ENCODE measurements at regions not wholly inside any gene's neighbourhood (a gene's known extent, or its start where the extent isn't known, plus 50 kb on each side); places are given as distances from the start of the nearest gene placed in this dataset.

DNA sequence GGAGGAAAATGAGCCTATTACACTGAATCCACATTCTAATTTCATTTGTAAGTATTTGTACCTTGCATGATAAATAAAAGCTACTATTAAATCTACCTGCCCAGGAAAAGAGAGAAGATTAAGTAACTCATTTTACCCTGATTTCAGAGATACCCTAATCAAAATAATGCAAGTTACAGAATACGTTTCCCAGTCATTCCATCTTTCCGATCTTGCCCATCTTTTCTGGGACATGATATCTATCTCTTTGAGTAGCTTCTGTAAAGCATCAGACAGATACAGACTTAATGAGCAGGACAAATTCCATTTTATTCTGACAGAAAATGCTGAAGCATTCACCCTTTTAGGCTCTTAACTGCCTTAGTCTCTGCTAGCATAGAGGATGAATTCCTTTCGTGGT, 56.6 kb downstream of the SPRY2 start:
- Histone ChIP-seq H3K9me3 (ENCODE audit: control insufficient read depth, low read depth, low read length) (no peaks in the 10 kb centered on the region), H3K9me1 (ENCODE audit: control insufficient read depth, extremely low read depth, insufficient read depth, low read length) (no peaks in the 10 kb centered on the region), H3K4me2 (ENCODE audit: control insufficient read depth, extremely low read depth, insufficient read depth, low read depth, low read length) (no peak overlapping the region), H3K4me3 (ENCODE audit: control insufficient read depth in 2 of 3, extremely low read depth in 1 of 3, insufficient read depth in 2 of 3, low read depth in 1 of 3, low read length in 3 of 3) (no peak overlapping the region), H3K9ac (ENCODE audit: control insufficient read depth, extremely low read depth, insufficient read depth, low read length) (no peak overlapping the region), H3K27ac (ENCODE audit: control insufficient read depth, insufficient read depth, low read length) (no peak overlapping the region), H3K36me3 (ENCODE audit: control insufficient read depth in 2 of 2, extremely low read depth in 1 of 2, insufficient read depth in 2 of 2, low read length in 2 of 2) (no peaks in the 10 kb centered on the region), H3K4me1 (ENCODE audit: control insufficient read depth, extremely low read depth, insufficient read depth, low read length) (no peaks in the 10 kb centered on the region), H4K20me1 (ENCODE audit: control insufficient read depth, extremely low read depth, insufficient read depth, low read length) (no peaks in the 10 kb centered on the region), H2AFZ (ENCODE audit: control insufficient read depth, low read length) (no peak overlapping the region), H3K79me2 (ENCODE audit: control insufficient read depth, insufficient read depth, low read length) (no peaks in the 10 kb centered on the region), H3K27me3 (ENCODE audit: control insufficient read depth, extremely low read depth, insufficient read depth, low read length) (no peaks in the 10 kb centered on the region)
- dilution Hi-C loops (cut with MboI; ENCODE audit: extremely low pct_ligation_motif_present, low sequenced_read_pairs) = no loop called here
- no peak for FAIRE-seq
- no peak for TF ChIP-seq EZH2 (IDR thresholded peaks at IDR 0.05; ENCODE audit: low read length)
- TF ChIP-seq, protein P1, sequence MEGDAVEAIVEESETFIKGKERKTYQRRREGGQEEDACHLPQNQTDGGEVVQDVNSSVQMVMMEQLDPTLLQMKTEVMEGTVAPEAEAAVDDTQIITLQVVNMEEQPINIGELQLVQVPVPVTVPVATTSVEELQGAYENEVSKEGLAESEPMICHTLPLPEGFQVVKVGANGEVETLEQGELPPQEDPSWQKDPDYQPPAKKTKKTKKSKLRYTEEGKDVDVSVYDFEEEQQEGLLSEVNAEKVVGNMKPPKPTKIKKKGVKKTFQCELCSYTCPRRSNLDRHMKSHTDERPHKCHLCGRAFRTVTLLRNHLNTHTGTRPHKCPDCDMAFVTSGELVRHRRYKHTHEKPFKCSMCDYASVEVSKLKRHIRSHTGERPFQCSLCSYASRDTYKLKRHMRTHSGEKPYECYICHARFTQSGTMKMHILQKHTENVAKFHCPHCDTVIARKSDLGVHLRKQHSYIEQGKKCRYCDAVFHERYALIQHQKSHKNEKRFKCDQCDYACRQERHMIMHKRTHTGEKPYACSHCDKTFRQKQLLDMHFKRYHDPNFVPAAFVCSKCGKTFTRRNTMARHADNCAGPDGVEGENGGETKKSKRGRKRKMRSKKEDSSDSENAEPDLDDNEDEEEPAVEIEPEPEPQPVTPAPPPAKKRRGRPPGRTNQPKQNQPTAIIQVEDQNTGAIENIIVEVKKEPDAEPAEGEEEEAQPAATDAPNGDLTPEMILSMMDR (optimal IDR thresholded peaks at IDR 0.05 in 1 of 3, IDR thresholded peaks at IDR 0.05 in 1 of 3, conservative IDR thresholded peaks at IDR 0.05 in 1 of 3; ENCODE audit: extremely low read depth in 1 of 3, insufficient read depth in 2 of 3, low read length in 3 of 3) = no peak
- DNase-seq (ENCODE audit: low read depth, low spot score) = no peak

DNA sequence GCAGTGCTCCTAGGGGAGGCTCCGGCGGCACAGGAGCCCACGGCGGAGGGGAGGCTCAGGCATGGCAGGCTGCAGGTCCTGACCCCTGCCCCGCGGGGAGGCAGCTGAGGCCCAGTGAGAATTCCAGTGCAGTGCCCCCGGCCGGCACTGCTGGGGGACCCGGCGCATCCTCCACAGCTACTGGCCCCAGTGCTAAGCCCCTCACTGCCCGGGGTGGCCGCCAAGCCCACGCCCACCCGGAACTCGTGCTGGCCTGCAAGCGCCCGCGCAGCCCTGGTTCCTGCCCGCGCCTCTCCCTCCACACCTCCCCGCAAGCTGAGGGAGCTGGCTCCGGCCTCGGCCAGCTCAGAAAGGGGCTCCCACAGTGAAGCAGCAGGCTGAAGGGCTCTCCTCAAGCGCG, 62.2 kb downstream of the SPRY2 start:
- TF ChIP-seq, protein P1 (optimal IDR thresholded peaks at IDR 0.05 in 1 of 3, IDR thresholded peaks at IDR 0.05 in 1 of 3, conservative IDR thresholded peaks at IDR 0.05 in 1 of 3; ENCODE audit: extremely low read depth in 1 of 3, insufficient read depth in 2 of 3, low read length in 3 of 3) = no peak
- TF ChIP-seq EZH2 (IDR thresholded peaks at IDR 0.05; ENCODE audit: low read length) = no peak
- dilution Hi-C loops (cut with MboI; ENCODE audit: extremely low pct_ligation_motif_present, low sequenced_read_pairs) = no loop called here
- no peak for FAIRE-seq

More for the DNA sequence above, 62.2 kb downstream of the SPRY2 start:
- H3K36me3 ChIP-seq (ENCODE audit: control insufficient read depth in 2 of 2, extremely low read depth in 1 of 2, insufficient read depth in 2 of 2, low read length in 2 of 2) = no peaks in the 10 kb centered on the region
- no peak overlapping the region for H3K4me3 ChIP-seq (ENCODE audit: control insufficient read depth in 2 of 3, extremely low read depth in 1 of 3, insufficient read depth in 2 of 3, low read depth in 1 of 3, low read length in 3 of 3)
- no peaks in the 10 kb centered on the region for H3K79me2 ChIP-seq (ENCODE audit: control insufficient read depth, insufficient read depth, low read length)
- no peaks in the 10 kb centered on the region for H3K27me3 ChIP-seq (ENCODE audit: control insufficient read depth, extremely low read depth, insufficient read depth, low read length)
- peaks cover 3% of the 10 kb centered on the region for H3K4me1 ChIP-seq (ENCODE audit: control insufficient read depth, extremely low read depth, insufficient read depth, low read length)
- H3K9me1 ChIP-seq (ENCODE audit: control insufficient read depth, extremely low read depth, insufficient read depth, low read length) = no peaks in the 10 kb centered on the region
- no peak overlapping the region for H2AFZ ChIP-seq (ENCODE audit: control insufficient read depth, low read length)
- no peak for DNase-seq (ENCODE audit: low read depth, low spot score)
- H4K20me1 ChIP-seq (ENCODE audit: control insufficient read depth, extremely low read depth, insufficient read depth, low read length) = no peaks in the 10 kb centered on the region
- no peak overlapping the region for H3K4me2 ChIP-seq (ENCODE audit: control insufficient read depth, extremely low read depth, insufficient read depth, low read depth, low read length)
- no peak overlapping the region for H3K27ac ChIP-seq (ENCODE audit: control insufficient read depth, insufficient read depth, low read length)
- no peaks in the 10 kb centered on the region for H3K9me3 ChIP-seq (ENCODE audit: control insufficient read depth, low read depth, low read length)
- H3K9ac ChIP-seq (ENCODE audit: control insufficient read depth, extremely low read depth, insufficient read depth, low read length) = no peak overlapping the region

Measured in keratinocyte (primary cell).